ENCODE measurements at regions not wholly inside any gene's neighbourhood (a gene's known extent, or its start where the extent isn't known, plus 50 kb on each side); places are given as distances from the start of the nearest gene placed in this dataset.

- TF ChIP-seq POLR2AphosphoS5 (IDR thresholded peaks at IDR 0.05) (no peak), CTCF (IDR thresholded peaks at IDR 0.05) (no peak)
Observed at GRCh38 chr7:127478461-127478860, 86.0 kb upstream of the ZNF800 start.
